HL-60/S4 treated with phorbol 12-myristate 13-acetate at 8.2 ng/mL for 4 days and 3 days (cell line): ENCODE measurements at regions not wholly inside any gene's neighbourhood (a gene's known extent, or its start where the extent isn't known, plus 50 kb on each side); places are given as distances from the start of the nearest gene placed in this dataset.

Experiments
- in situ Hi-C: fragments of 300-500 bp; cut with MboI; formaldehyde crosslinking; loops from 2 replicates; pipeline ENCODE4 v1.15.0; 2022; ENCODE audit warnings: low sequenced_read_pairs

- in situ Hi-C loops = no loop called here
These were observed 174.7 kb downstream of the LPIN1 start for GRCh38 chr2:11920993-11921583.

- in situ Hi-C loops = no loop called here
These were observed 175.9 kb downstream of the LPIN1 start for GRCh38 chr2:11922294-11922693.

GRCh38 chr2:11923935-11924334, 177.5 kb downstream of the LPIN1 start:
- in situ Hi-C loops = no loop called here

- in situ Hi-C loops = no loop called here
These were observed 179.0 kb downstream of the LPIN1 start for GRCh38 chr2:11925295-11926066.

GRCh38 chr2:11930211-11930761, 183.9 kb downstream of the LPIN1 start:
- in situ Hi-C loops = no loop called here

- in situ Hi-C loops = no loop called here
These were observed 185.6 kb downstream of the LPIN1 start for GRCh38 chr2:11932048-11932512.

- in situ Hi-C loops = no loop called here
These were observed 186.5 kb downstream of the LPIN1 start for GRCh38 chr2:11932962-11933361.

- in situ Hi-C loops = no loop called here
These were observed 187.4 kb downstream of the LPIN1 start for GRCh38 chr2:11933854-11934253.

- in situ Hi-C loops = no loop called here
These were observed 190.3 kb downstream of the LPIN1 start for GRCh38 chr2:11936761-11937160.

- in situ Hi-C loops = no loop called here
These were observed 191.8 kb downstream of the LPIN1 start for GRCh38 chr2:11938196-11938595.

- in situ Hi-C loops = no loop called here
These were observed 193.1 kb downstream of the LPIN1 start for GRCh38 chr2:11939523-11939922.

GRCh38 chr2:11940121-11940743, 193.8 kb downstream of the LPIN1 start:
- in situ Hi-C loops = no loop called here

- in situ Hi-C loops = no loop called here
These were observed 194.4 kb downstream of the LPIN1 start for GRCh38 chr2:11940799-11941198.

GRCh38 chr2:11941201-11942177, 195.1 kb downstream of the LPIN1 start:
- in situ Hi-C loops = no loop called here

- in situ Hi-C loops = no loop called here
These were observed 195.7 kb downstream of the LPIN1 start for GRCh38 chr2:11942178-11942569.

GRCh38 chr2:11944311-11944710, 197.9 kb downstream of the LPIN1 start:
- in situ Hi-C loops = no loop called here

- in situ Hi-C loops = no loop called here
These were observed 199.0 kb downstream of the LPIN1 start for GRCh38 chr2:11945139-11946126.

- in situ Hi-C loops = no loop called here
These were observed 201.5 kb downstream of the LPIN1 start for GRCh38 chr2:11947956-11948355.

- in situ Hi-C loops = no loop called here
These were observed 203.5 kb downstream of the LPIN1 start for GRCh38 chr2:11949732-11950523.
